ENCODE measurements at regions not wholly inside any gene's neighbourhood (a gene's known extent, or its start where the extent isn't known, plus 50 kb on each side); places are given as distances from the start of the nearest gene placed in this dataset.

- no peaks in the 10 kb centered on the region for H3K79me2 ChIP-seq (ENCODE audit: control insufficient read depth, low read length)
- no peaks in the 10 kb centered on the region for H3K4me1 ChIP-seq (ENCODE audit: control insufficient read depth, low read length)
- no peaks in the 10 kb centered on the region for H3K36me3 ChIP-seq (ENCODE audit: control insufficient read depth, low read length)
- no peaks in the 10 kb centered on the region for H3K9me3 ChIP-seq (ENCODE audit: control insufficient read depth, insufficient read depth, low read length)
- H3F3A ChIP-seq (ENCODE audit: control insufficient read depth, insufficient read depth): no peaks in the 10 kb centered on the region
- TF ChIP-seq CTCF (IDR thresholded peaks at IDR 0.05; ENCODE audit: low read depth, low read length, poor library complexity, severe bottlenecking) (no peak), EZH2phosphoT487 (IDR thresholded peaks at IDR 0.05; ENCODE audit: borderline replicate concordance, low read length) (no peak)
- H3K4me2 ChIP-seq (ENCODE audit: low read length): no peak overlapping the region
- no peak overlapping the region for H3K27ac ChIP-seq (ENCODE audit: low read depth, low read length)
- H3K27me3 ChIP-seq (ENCODE audit: control insufficient read depth, low read length): no peaks in the 10 kb centered on the region
- H3K9me2 ChIP-seq (replicated peaks; ENCODE audit: control insufficient read depth, low read length): no peaks in the 10 kb centered on the region
- H3K4me3 ChIP-seq (ENCODE audit: low read length): no peak overlapping the region
- H4K20me1 ChIP-seq (ENCODE audit: control insufficient read depth, insufficient read depth, low read depth, low read length): no peaks in the 10 kb centered on the region
These were observed 394.9 kb downstream of the MAFB start for GRCh38 chr20:40294175-40294574.

- no peak for TF ChIP-seq EZH2phosphoT487 (IDR thresholded peaks at IDR 0.05; ENCODE audit: borderline replicate concordance, low read length)
- no peak for TF ChIP-seq CTCF (IDR thresholded peaks at IDR 0.05; ENCODE audit: low read depth, low read length, poor library complexity, severe bottlenecking)
- H3K27me3 ChIP-seq (ENCODE audit: control insufficient read depth, low read length): no peaks in the 10 kb centered on the region
- H3K9me3 ChIP-seq (ENCODE audit: control insufficient read depth, insufficient read depth, low read length): no peaks in the 10 kb centered on the region
- H3K4me2 ChIP-seq (ENCODE audit: low read length): no peak overlapping the region
- H3K4me3 ChIP-seq (ENCODE audit: low read length): no peak overlapping the region
- no peaks in the 10 kb centered on the region for H3K36me3 ChIP-seq (ENCODE audit: control insufficient read depth, low read length)
- no peak overlapping the region for H3K27ac ChIP-seq (ENCODE audit: low read depth, low read length)
- H3F3A ChIP-seq (ENCODE audit: control insufficient read depth, insufficient read depth): no peaks in the 10 kb centered on the region
- no peaks in the 10 kb centered on the region for H3K4me1 ChIP-seq (ENCODE audit: control insufficient read depth, low read length)
- H4K20me1 ChIP-seq (ENCODE audit: control insufficient read depth, insufficient read depth, low read depth, low read length): no peaks in the 10 kb centered on the region
- H3K9me2 ChIP-seq (replicated peaks; ENCODE audit: control insufficient read depth, low read length): no peaks in the 10 kb centered on the region
- H3K79me2 ChIP-seq (ENCODE audit: control insufficient read depth, low read length): no peaks in the 10 kb centered on the region
These were observed 395.3 kb downstream of the MAFB start for GRCh38 chr20:40293740-40294139.

GRCh38 chr20:40291493-40292135 lies 397.4 kb downstream of the MAFB start:
- H3K27ac ChIP-seq (ENCODE audit: low read depth, low read length): no peak overlapping the region
- no peaks in the 10 kb centered on the region for H3K36me3 ChIP-seq (ENCODE audit: control insufficient read depth, low read length)
- TF ChIP-seq CTCF (IDR thresholded peaks at IDR 0.05; ENCODE audit: low read depth, low read length, poor library complexity, severe bottlenecking) (no peak), EZH2phosphoT487 (IDR thresholded peaks at IDR 0.05; ENCODE audit: borderline replicate concordance, low read length) (no peak)
- H3F3A ChIP-seq (ENCODE audit: control insufficient read depth, insufficient read depth): no peaks in the 10 kb centered on the region
- H4K20me1 ChIP-seq (ENCODE audit: control insufficient read depth, insufficient read depth, low read depth, low read length): no peaks in the 10 kb centered on the region
- H3K27me3 ChIP-seq (ENCODE audit: control insufficient read depth, low read length): no peaks in the 10 kb centered on the region
- no peak overlapping the region for H3K4me2 ChIP-seq (ENCODE audit: low read length)
- no peaks in the 10 kb centered on the region for H3K4me1 ChIP-seq (ENCODE audit: control insufficient read depth, low read length)
- no peaks in the 10 kb centered on the region for H3K79me2 ChIP-seq (ENCODE audit: control insufficient read depth, low read length)
- H3K9me3 ChIP-seq (ENCODE audit: control insufficient read depth, insufficient read depth, low read length): no peaks in the 10 kb centered on the region
- H3K9me2 ChIP-seq (replicated peaks; ENCODE audit: control insufficient read depth, low read length): no peaks in the 10 kb centered on the region
- H3K4me3 ChIP-seq (ENCODE audit: low read length): no peak overlapping the region

Measured in DOHH2 (cell line).